GM06990 (cell line): ENCODE measurements at regions not wholly inside any gene's neighbourhood (a gene's known extent, or its start where the extent isn't known, plus 50 kb on each side); places are given as distances from the start of the nearest gene placed in this dataset.
"Not testable (repeated sequence)": the region's sequence is repeated elsewhere in the genome, so short reads cannot be mapped to it uniquely, and the experiment has no call there.

Experiments
- DNase-seq: peaks from one replicate; pipeline ENCODE4 v3.0.0-alpha.2; 2011; ENCODE audit not compliant: insufficient read length; ENCODE audit errors: extremely low read depth
- H3K27me3 ChIP-seq: replicated peaks from 2 replicates; pipeline ENCODE4 v1.6.0; 2011; ENCODE audit warnings: low read length; ENCODE audit not compliant: control insufficient read depth, insufficient read depth
- H3K36me3 ChIP-seq: 2 replicates; pipeline ENCODE4 v1.5.1; 2011; ENCODE audit warnings: low read length; ENCODE audit not compliant: control insufficient read depth, insufficient read depth
- H3K4me3 ChIP-seq: replicated peaks from 2 replicates; pipeline ENCODE4 v1.5.1; 2011; ENCODE audit warnings: low read depth, mild to moderate bottlenecking, control low read depth, low read length
- CTCF ChIP-seq: IDR thresholded peaks from 2 replicates; pipeline ENCODE4 v1.5.1; 2011; ENCODE audit warnings: low read length, control low read depth, mild to moderate bottlenecking, inconsistent platforms; ENCODE audit not compliant: insufficient read depth, poor library complexity, severe bottlenecking

GRCh38 chr7:90053094-90053493, 101.2 kb upstream of the STEAP1 start:
- no peaks in the 10 kb centered on the region for H3K27me3 ChIP-seq
- DNase-seq = no peak
- H3K36me3 ChIP-seq = no peaks in the 10 kb centered on the region
- H3K4me3 ChIP-seq = no peak overlapping the region
- TF ChIP-seq CTCF = no peak

- no peak for TF ChIP-seq CTCF
- no peaks in the 10 kb centered on the region for H3K36me3 ChIP-seq
- no peak overlapping the region for H3K4me3 ChIP-seq
- no peak for DNase-seq
- H3K27me3 ChIP-seq = no peaks in the 10 kb centered on the region
Observed at GRCh38 chr7:90061077-90061476, 93.2 kb upstream of the STEAP1 start.

GRCh38 chr7:90064370-90064769, 89.9 kb upstream of the STEAP1 start:
- no peak for DNase-seq
- no peak for TF ChIP-seq CTCF
- no peak overlapping the region for H3K4me3 ChIP-seq
- no peaks in the 10 kb centered on the region for H3K36me3 ChIP-seq
- no peaks in the 10 kb centered on the region for H3K27me3 ChIP-seq

- Histone ChIP-seq H3K36me3 (no peaks in the 10 kb centered on the region), H3K27me3 (no peaks in the 10 kb centered on the region), H3K4me3 (no peak overlapping the region)
- no peak for TF ChIP-seq CTCF
- DNase-seq = no peak
Observed at GRCh38 chr7:90067171-90067570, 87.1 kb upstream of the STEAP1 start.

- H3K4me3 ChIP-seq, H3K36me3 ChIP-seq, H3K27me3 ChIP-seq, DNase-seq: not testable (repeated sequence)
Observed at GRCh38 chr7:90070238-90070637, 84.0 kb upstream of the STEAP1 start.

- TF ChIP-seq CTCF = no peak
- no peaks in the 10 kb centered on the region for H3K36me3 ChIP-seq
- DNase-seq = no peak
- H3K27me3 ChIP-seq = no peaks in the 10 kb centered on the region
- no peak overlapping the region for H3K4me3 ChIP-seq
Observed at GRCh38 chr7:90078921-90079320, 75.3 kb upstream of the STEAP1 start.
